T47D (cell line): ENCODE measurements at regions not wholly inside any gene's neighbourhood (a gene's known extent, or its start where the extent isn't known, plus 50 kb on each side); places are given as distances from the start of the nearest gene placed in this dataset.

Experiments
- DNase-seq, 2 experiments: peaks; one replicate each; pipeline versions ENCODE4 v3.0.0 to v3.0.0-alpha.2; 2011 to 2012; ENCODE audit warnings: low read depth in 1 of 2, low spot score in 1 of 2
- JUND ChIP-seq: IDR thresholded peaks from 2 replicates; pipeline ENCODE4 v1.6.1; 2012; ENCODE audit warnings: low read depth
- in situ Hi-C: cut with HindIII; loops from 2 replicates; pipeline ENCODE4 v1.10.0; 2016; ENCODE audit warnings: low sequenced_read_pairs, low pct_unique_long_range_greater_than_20kb

DNA sequence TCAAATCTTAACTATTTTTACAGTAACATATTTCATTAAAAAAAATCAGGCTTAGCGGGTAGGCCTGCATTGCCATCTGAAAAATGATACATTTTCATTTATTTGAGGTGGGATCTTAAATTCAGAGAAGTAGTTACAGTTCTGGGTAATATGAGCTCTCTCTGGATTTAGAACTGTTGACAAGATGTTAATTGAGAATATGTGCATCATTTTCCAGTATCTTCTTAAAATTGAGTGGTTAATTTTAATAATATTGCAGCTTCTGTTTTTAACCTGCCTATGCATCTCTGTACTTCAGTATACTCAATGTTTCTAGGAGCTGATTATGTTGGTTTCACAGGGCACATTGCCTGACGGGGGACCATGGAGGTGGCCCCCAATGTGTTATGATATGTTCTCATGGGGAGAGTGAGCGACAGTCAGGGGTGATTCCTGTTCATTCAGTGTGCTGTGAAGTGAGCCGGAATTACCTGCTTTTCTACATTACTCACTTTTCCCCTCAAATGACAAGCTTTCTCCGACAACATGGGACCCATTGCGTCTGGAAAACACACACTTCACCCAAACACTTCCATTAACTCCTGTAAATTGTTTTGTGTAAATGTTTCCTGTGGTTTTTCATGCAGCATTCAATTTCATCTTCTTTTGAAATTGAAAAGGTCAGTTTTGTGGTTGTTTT is 406.2 kb downstream of the MTX2 start:
- TF ChIP-seq JUND = no peak
- in situ Hi-C loops = no loop called here
- no peak for DNase-seq

DNA sequence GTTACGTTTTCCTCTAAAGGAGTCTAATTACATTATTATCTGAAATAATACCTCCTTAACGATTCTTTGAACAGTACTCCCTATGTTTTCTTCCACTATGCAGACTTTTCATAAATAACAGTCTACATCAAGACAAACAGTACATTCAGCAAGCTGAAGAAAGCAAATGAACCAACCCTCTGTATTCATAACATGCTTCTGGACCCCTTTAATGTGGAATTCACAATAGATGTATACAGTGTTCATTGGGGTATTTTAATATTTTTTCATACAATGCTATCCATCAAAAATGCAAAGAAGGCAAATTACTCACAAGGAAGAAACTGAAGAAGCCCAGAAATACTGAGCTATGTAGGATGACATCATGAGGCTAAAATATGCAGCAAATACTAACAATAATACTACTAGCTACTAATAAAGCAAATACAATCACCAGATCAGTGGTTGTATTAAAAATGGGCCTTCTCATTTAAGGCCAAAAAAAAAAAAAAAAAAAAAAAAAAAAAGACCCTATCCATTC is 408.6 kb downstream of the MTX2 start:
- in situ Hi-C loops = no loop called here
- DNase-seq = no peak
- TF ChIP-seq JUND = no peak

DNA sequence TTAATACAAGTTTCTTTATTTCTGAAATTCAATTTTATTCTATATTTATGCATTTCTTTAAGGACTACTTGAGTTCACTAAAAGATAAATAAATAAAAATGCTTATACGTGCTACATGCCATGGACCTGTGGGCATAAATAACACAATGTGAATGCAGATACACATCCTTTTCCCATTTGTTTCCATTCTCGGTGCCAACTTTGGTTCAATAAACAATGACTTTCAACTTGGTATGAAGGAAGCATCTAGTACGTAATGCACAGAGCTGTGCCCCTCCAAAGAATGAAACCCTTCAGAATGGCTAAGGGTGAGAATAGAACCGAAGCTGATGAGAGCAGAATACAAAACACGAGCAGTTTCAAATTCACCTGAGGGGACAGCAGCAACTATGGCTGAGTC is 409.3 kb downstream of the MTX2 start:
- DNase-seq = no peak
- in situ Hi-C loops = no loop called here
- no peak for TF ChIP-seq JUND

DNA sequence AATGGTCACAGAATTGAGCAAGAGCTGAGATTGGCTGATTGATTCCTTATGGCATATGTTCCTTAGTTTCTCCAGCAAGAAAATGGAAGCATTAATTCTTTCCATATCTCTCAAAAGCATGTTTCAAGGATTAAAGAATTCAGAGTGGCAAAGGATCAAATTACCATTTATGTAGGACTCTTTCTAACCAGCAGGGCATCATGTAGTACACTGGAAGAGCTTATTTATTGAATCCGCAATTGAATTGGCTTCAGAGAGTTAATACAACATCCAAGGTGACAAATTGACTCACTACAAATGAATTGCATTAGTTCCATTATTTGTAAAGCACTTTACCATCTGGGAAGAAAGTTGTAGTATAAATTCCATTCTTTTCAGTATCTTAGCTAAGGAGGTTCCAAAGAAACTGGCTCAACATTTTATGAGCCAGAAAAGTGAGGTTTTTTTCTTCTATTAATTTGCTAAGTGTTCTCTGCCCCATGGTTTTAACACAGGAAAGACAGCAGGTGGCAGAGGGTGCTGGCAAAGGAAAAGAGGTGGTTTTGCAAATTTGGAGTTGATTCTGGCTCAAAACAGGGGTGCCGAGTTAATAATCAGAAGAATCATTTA is 409.9 kb downstream of the MTX2 start:
- TF ChIP-seq JUND = no peak
- in situ Hi-C loops = no loop called here

DNA sequence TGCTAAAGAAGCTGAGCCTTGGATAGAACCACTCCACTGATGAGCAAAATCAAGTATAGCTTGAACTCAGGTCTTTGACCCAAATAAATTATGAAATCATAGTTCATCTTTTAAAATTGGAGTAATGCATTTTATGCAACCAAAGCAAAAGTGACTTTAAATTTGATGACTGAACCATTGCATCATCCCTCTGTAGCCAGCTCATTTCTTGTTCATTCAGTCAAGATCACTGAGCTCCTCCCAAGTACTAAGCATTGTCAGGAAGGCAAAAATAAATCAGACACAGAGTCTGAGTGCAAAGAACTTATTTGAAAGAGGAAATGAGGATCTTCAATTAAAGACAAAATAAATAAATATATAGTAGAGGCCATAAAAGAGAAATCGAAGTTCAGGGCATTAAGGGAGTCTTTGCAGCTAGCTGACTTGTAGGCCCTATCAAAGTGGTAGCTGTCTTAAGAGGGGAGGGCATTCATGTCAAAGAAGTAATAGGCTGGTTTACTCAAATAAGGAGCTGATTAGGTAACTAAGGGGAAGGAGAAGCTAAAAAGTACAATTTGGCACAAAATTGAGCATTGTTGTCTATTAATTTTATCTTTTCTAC is 411.8 kb downstream of the MTX2 start:
- DNase-seq = no peak
- no peak for TF ChIP-seq JUND
- in situ Hi-C loops = no loop called here

More for the DNA sequence above, 409.9 kb downstream of the MTX2 start:
- peak in 1 of 2 experiments; percentile 9 for DNase-seq

DNA sequence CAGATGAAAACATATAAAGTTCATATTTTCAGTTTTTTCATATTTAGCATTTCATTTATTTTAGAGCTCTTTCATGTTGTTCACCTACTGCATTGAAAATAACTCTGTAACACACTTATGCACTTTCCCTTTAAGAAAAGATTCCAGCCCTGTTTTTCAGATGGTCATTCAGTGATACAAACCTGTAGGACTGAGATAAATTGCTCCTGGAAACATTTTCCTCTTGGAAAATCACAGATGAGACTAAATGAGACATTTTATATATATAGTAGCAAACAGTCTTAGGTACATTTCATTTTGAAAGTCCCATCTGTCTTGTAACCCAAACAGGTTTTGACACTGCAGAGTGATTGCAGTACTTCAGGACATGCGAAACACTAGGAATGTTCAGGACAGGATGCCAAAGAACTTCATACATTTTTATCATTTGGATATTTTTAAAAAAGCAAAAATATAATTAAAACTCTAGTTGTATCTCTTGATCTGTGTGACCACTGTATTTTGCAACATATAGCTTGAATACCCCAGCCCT is 412.4 kb downstream of the MTX2 start:
- DNase-seq = no peak
- in situ Hi-C loops = no loop called here
- TF ChIP-seq JUND = no peak

DNA sequence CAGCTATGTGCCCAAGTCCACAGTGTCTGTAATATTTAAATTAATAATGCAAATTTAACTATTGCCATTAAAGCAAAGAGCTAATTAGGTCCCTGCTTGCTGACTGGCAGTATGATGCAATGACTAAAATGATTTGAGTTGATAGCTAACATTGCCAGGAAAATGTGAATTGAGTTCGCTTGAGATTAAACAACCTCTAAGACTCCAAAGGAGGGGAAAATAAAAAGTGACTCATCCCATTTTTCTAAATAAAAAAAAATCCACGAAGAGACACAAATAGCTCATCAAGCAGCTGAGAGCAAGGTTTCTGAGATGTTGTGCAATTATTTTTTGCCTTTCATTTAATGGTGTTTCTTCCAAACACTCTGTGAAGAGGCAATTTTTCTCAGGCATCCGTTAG is 413.0 kb downstream of the MTX2 start:
- no peak for TF ChIP-seq JUND
- DNase-seq = no peak
- in situ Hi-C loops = no loop called here

DNA sequence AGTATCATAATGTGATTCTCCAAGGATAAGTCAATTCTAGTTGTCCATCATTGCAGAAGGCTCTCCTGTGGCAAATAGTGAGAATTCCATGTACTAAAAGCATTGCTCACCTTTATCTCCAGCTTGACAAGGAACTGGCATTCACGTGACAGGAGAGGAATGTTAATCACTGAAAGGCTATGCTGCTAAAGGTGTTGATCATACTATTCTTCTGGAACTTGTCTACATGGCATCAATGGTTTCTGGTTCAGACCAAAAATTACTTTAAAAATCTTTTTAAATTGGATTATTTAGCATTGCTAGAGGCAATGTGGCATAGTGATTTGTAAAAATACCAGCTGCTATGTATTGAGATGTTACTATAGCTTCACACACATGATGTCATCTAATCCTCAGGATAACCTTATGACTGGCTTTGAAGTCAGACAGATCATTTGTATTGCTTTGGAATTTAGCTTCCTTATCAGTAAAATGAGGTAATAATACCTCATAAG is 414.4 kb downstream of the MTX2 start:
- no peak for TF ChIP-seq JUND
- DNase-seq = no peak
- in situ Hi-C loops = no loop called here

DNA sequence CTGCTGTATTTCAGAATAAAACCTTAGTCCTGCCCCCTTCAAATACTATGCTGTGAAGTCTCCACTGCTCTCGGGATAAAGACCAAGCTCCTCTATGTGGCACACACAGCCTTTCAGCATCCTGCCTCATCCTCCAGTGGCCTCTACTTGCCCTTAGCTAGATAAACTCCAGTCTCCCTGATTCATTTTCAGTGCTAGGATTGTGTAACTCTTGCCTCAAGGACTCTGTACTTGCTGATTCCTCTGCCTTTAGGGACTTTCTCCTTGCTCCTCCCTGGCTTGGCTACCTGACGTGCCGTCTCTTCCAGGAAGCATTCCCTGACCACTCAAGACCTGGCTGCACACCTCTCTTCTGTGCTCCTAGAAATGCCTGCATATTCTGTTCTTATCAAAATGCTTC is 416.7 kb downstream of the MTX2 start:
- no peak for DNase-seq
- in situ Hi-C loops = no loop called here
- no peak for TF ChIP-seq JUND

DNA sequence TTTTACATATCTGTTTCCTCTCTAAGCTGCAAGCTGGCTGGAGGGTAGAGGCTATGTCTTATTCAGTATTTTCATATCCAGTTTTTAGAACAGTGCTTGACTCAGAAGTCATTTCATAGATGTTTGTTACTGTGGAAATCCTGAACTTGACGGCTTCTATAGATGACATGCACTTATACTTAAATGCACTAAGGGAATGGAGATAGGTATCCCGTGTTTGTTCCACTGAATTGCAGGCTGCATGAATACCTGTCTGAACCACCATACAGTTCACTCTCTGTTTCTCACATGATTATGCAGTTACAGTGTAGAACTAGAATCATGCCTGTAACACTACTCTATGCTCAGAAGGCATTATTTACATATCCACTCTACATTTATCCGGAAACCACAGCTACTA is 417.1 kb downstream of the MTX2 start:
- DNase-seq = no peak
- no peak for TF ChIP-seq JUND
- in situ Hi-C loops = no loop called here

DNA sequence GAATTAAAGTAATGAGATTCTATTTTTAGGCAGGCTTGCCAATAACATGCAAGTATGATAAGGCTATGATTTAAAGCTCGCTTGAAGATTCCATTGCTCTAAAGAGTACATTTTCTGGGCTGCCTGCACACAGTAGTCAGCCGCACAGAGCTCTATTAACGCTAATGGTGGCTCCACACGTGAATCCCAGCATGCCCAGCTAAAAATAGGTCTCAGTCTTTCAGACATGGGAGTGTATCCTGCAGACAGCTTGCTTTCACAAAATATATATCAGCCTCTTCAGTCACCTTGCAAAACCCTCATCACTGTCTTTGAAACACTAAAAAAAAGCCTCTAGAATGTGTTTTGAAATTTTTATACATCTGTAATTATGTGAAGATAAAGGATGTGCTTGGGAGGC is 418.1 kb downstream of the MTX2 start:
- TF ChIP-seq JUND = no peak
- DNase-seq = no peak
- in situ Hi-C loops = no loop called here

DNA sequence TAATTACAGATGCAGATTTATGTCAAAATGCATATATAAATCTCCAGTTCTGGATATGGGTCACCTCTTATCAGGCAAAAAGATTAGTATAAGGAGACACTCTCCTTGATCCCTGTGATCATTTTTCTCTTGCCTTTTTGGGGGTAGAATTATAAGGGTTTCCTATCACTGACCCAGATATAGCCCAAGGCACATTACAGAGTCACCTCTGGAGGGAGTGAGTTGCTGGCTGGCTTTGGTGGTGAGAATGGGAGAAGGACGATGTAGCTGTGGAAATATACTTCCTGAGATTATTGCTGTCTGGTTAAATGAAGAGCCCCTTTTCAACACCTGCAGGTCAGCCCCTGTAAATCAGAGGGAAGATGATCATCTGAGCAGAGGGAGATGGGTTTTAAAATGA is 418.7 kb downstream of the MTX2 start:
- in situ Hi-C loops = no loop called here
- no peak for DNase-seq
- no peak for TF ChIP-seq JUND

DNA sequence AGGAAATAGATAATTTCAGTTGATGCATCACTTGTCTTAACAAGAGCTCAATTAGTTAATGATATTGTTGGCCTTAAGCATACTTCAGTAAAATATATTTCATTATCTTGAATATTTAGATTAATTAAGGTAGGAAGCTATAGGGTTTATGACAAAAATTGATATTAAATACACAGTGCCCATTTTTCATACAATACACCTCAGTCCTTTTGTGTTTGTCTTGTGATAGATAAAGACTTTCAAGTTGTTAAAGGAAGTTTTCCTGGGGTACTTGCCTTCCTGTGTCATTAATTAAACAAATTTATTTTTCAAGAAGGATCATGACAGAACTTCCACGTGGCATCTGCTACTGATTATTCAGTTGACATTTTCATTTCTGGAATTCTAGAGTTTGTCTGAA is 420.5 kb downstream of the MTX2 start:
- DNase-seq = no peak
- in situ Hi-C loops = no loop called here
- TF ChIP-seq JUND = no peak
